ENCODE measurements at regions not wholly inside any gene's neighbourhood (a gene's known extent, or its start where the extent isn't known, plus 50 kb on each side); places are given as distances from the start of the nearest gene placed in this dataset.

- no peak for TF ChIP-seq CTCF (IDR thresholded peaks at IDR 0.05)
- ChIA-PET POLR2A (no interaction called here), CTCF (no interaction called here)
- no peak for DNase-seq
- Mint-ChIP-seq H3K27me3 (no peaks in the 10 kb centered on the region), H3K36me3 (ENCODE audit: low read depth) (no peaks in the 10 kb centered on the region), H3K4me1 (ENCODE audit: low read depth) (no peaks in the 10 kb centered on the region), H3K9me3 (peaks cover 3% of the 10 kb centered on the region), H3K27ac (no peak overlapping the region), H3K4me3 (no peak overlapping the region)
- intact Hi-C loops (cut with micrococcal nuclease): no loop called here
- ATAC-seq: no peak
Measured at GRCh38 chr12:77522247-77522646, 308.4 kb upstream of the NAV3 start.

GRCh38 chr12:77521508-77522115 lies 309.1 kb upstream of the NAV3 start:
- no peak overlapping the region for H3K27ac Mint-ChIP-seq
- ATAC-seq: no peak
- CTCF ChIA-PET: no interaction called here
- H3K9me3 Mint-ChIP-seq: peaks cover 3% of the 10 kb centered on the region
- POLR2A ChIA-PET: no interaction called here
- no peak for TF ChIP-seq CTCF (IDR thresholded peaks at IDR 0.05)
- no peaks in the 10 kb centered on the region for H3K36me3 Mint-ChIP-seq (ENCODE audit: low read depth)
- DNase-seq: no peak
- intact Hi-C loops (cut with micrococcal nuclease): no loop called here
- no peak overlapping the region for H3K4me3 Mint-ChIP-seq
- H3K27me3 Mint-ChIP-seq: no peaks in the 10 kb centered on the region
- no peaks in the 10 kb centered on the region for H3K4me1 Mint-ChIP-seq (ENCODE audit: low read depth)

GRCh38 chr12:77514511-77514910 lies 316.2 kb upstream of the NAV3 start:
- TF ChIP-seq CTCF (IDR thresholded peaks at IDR 0.05): no peak
- ChIA-PET POLR2A (no interaction called here), CTCF (no interaction called here)
- H3K27ac Mint-ChIP-seq: no peak overlapping the region
- ATAC-seq (no peak), DNase-seq (no peak)
- intact Hi-C loops (cut with micrococcal nuclease): no loop called here
- no peaks in the 10 kb centered on the region for H3K36me3 Mint-ChIP-seq (ENCODE audit: low read depth)
- H3K4me1 Mint-ChIP-seq (ENCODE audit: low read depth): no peaks in the 10 kb centered on the region
- peaks cover 2% of the 10 kb centered on the region for H3K9me3 Mint-ChIP-seq
- H3K27me3 Mint-ChIP-seq: no peaks in the 10 kb centered on the region
- H3K4me3 Mint-ChIP-seq: no peak overlapping the region

GRCh38 chr12:77510985-77511384 lies 319.7 kb upstream of the NAV3 start:
- Mint-ChIP-seq H3K9me3 (peaks cover 2% of the 10 kb centered on the region), H3K4me1 (ENCODE audit: low read depth) (no peaks in the 10 kb centered on the region), H3K4me3 (no peak overlapping the region), H3K36me3 (ENCODE audit: low read depth) (no peaks in the 10 kb centered on the region), H3K27ac (no peak overlapping the region), H3K27me3 (no peaks in the 10 kb centered on the region)
- CTCF ChIA-PET: no interaction called here
- ATAC-seq (no peak), DNase-seq (no peak)
- intact Hi-C loops (cut with micrococcal nuclease): no loop called here
- POLR2A ChIA-PET: no interaction called here
- TF ChIP-seq CTCF (IDR thresholded peaks at IDR 0.05): no peak

GRCh38 chr12:77504466-77504865 lies 326.2 kb upstream of the NAV3 start:
- H3K4me1 Mint-ChIP-seq (ENCODE audit: low read depth): no peaks in the 10 kb centered on the region
- no peaks in the 10 kb centered on the region for H3K27me3 Mint-ChIP-seq
- intact Hi-C loops (cut with micrococcal nuclease): no loop called here
- ChIA-PET POLR2A (no interaction called here), CTCF (no interaction called here)
- TF ChIP-seq CTCF (IDR thresholded peaks at IDR 0.05): no peak
- H3K9me3 Mint-ChIP-seq: peaks cover 3% of the 10 kb centered on the region
- no peak overlapping the region for H3K27ac Mint-ChIP-seq
- H3K4me3 Mint-ChIP-seq: no peak overlapping the region
- H3K36me3 Mint-ChIP-seq (ENCODE audit: low read depth): no peaks in the 10 kb centered on the region
- ATAC-seq: no peak
- no peak for DNase-seq
